Keratinocyte (primary cell): ENCODE measurements at regions not wholly inside any gene's neighbourhood (a gene's known extent, or its start where the extent isn't known, plus 50 kb on each side); places are given as distances from the start of the nearest gene placed in this dataset.
A peak's percentile ranks its signal among the peaks of the same experiment; 100 is the strongest.

Experiments
- DNase-seq: peaks from one replicate; pipeline ENCODE4 v3.0.0-alpha.2; 2011; ENCODE audit warnings: low read depth, missing footprints, low spot score
- FAIRE-seq: peaks from 2 replicates; lab custom pipeline; 2011; peaks lifted over from hg19 to GRCh38; lab: Jason Lieb, UNC
- H2AFZ ChIP-seq: 2 replicates; pipeline ENCODE4 v1.6.0; 2012; ENCODE audit warnings: low read length, control low read depth, inconsistent platforms; ENCODE audit not compliant: control insufficient read depth
- H3K27ac ChIP-seq: 2 replicates; pipeline ENCODE4 v1.5.1; 2011; ENCODE audit warnings: low read length; ENCODE audit not compliant: control insufficient read depth, insufficient read depth
- H3K27me3 ChIP-seq: 3 replicates; pipeline ENCODE4 v1.6.0; 2011; ENCODE audit warnings: low read length; ENCODE audit not compliant: control insufficient read depth, insufficient read depth; ENCODE audit errors: extremely low read depth
- H3K36me3 ChIP-seq, 2 experiments: 2 replicates in 1 of 2; 3 replicates in 1 of 2; pipeline ENCODE4 v1.5.1; 2011; ENCODE audit warnings: low read length in 2 of 2, mild to moderate bottlenecking in 1 of 2; ENCODE audit not compliant: control insufficient read depth in 2 of 2, insufficient read depth in 2 of 2; ENCODE audit errors: extremely low read depth in 1 of 2
- H3K4me1 ChIP-seq: 3 replicates; pipeline ENCODE4 v1.5.1; 2011; ENCODE audit warnings: low read length; ENCODE audit not compliant: control insufficient read depth, insufficient read depth; ENCODE audit errors: extremely low read depth
- H3K4me2 ChIP-seq: 3 replicates; pipeline ENCODE4 v1.6.0; 2011; ENCODE audit warnings: low read depth, low read length; ENCODE audit not compliant: control insufficient read depth, insufficient read depth; ENCODE audit errors: extremely low read depth
- H3K4me3 ChIP-seq, 3 experiments: fragments of 200-600 bp in 1 of 3; sonication (generic) in 1 of 3; 2 replicates in 2 of 3; 3 replicates in 1 of 3; pipeline ENCODE4 v1.5.1; 2011 to 2016; ENCODE audit warnings: low read length in 3 of 3, mild to moderate bottlenecking in 3 of 3, control low read depth in 2 of 3, inconsistent platforms in 1 of 3, low read depth in 1 of 3, mixed read lengths in 1 of 3, mixed run types in 1 of 3, moderate library complexity in 1 of 3; ENCODE audit not compliant: control insufficient read depth in 2 of 3, insufficient read depth in 2 of 3; ENCODE audit errors: extremely low read depth in 1 of 3
- H3K79me2 ChIP-seq: 2 replicates; pipeline ENCODE4 v1.6.0; 2012; ENCODE audit warnings: low read length; ENCODE audit not compliant: control insufficient read depth, insufficient read depth
- H3K9ac ChIP-seq: 3 replicates; pipeline ENCODE4 v1.6.0; 2011; ENCODE audit warnings: low read length; ENCODE audit not compliant: control insufficient read depth, insufficient read depth; ENCODE audit errors: extremely low read depth
- H3K9me1 ChIP-seq: 3 replicates; pipeline ENCODE4 v1.6.0; 2011; ENCODE audit warnings: low read length; ENCODE audit not compliant: control insufficient read depth, insufficient read depth; ENCODE audit errors: extremely low read depth
- H3K9me3 ChIP-seq: 2 replicates; pipeline ENCODE4 v1.5.1; 2012; ENCODE audit warnings: low read depth, low read length; ENCODE audit not compliant: control insufficient read depth
- H4K20me1 ChIP-seq: 3 replicates; pipeline ENCODE4 v1.6.0; 2011; ENCODE audit warnings: low read length; ENCODE audit not compliant: control insufficient read depth, insufficient read depth; ENCODE audit errors: extremely low read depth
- CTCF ChIP-seq, 3 experiments: IDR thresholded peaks in 1 of 3; conservative IDR thresholded peaks in 1 of 3; optimal IDR thresholded peaks in 1 of 3; 2 replicates in 2 of 3; 3 replicates in 1 of 3; pipeline versions ENCODE3 to v1.5.1; 2011; ENCODE audit warnings: low read length in 3 of 3, mild to moderate bottlenecking in 3 of 3, moderate library complexity in 2 of 3, control low read depth in 1 of 3, inconsistent platforms in 1 of 3; ENCODE audit not compliant: insufficient read depth in 2 of 3; ENCODE audit errors: extremely low read depth in 1 of 3
- EZH2 ChIP-seq: IDR thresholded peaks from one replicate; pipeline ENCODE4 v1.6.1; 2012; ENCODE audit warnings: inconsistent platforms, mild to moderate bottlenecking, low read length, moderate library complexity
- dilution Hi-C: fragments of 300-500 bp; cut with MboI; formaldehyde crosslinking; loops from one replicate; pipeline ENCODE4 v1.7.0; 2020; ENCODE audit warnings: low sequenced_read_pairs; ENCODE audit not compliant: extremely low pct_ligation_motif_present

GRCh38 chr20:55058938-55059337 is 583.5 kb downstream of the DOK5 start:
- Histone ChIP-seq H2AFZ (no peak overlapping the region), H3K4me3 (no peak overlapping the region), H3K9me3 (no peaks in the 10 kb centered on the region), H3K4me1 (peaks cover 10% of the 10 kb centered on the region), H3K27ac (no peak overlapping the region), H3K36me3 (no peaks in the 10 kb centered on the region), H3K9ac (no peak overlapping the region), H3K4me2 (no peak overlapping the region), H3K79me2 (no peaks in the 10 kb centered on the region), H3K27me3 (no peaks in the 10 kb centered on the region), H4K20me1 (no peaks in the 10 kb centered on the region), H3K9me1 (no peaks in the 10 kb centered on the region)
- dilution Hi-C loops = no loop called here
- no peak for FAIRE-seq
- no peak for TF ChIP-seq EZH2
- no peak for TF ChIP-seq CTCF (optimal IDR thresholded peaks at IDR 0.05 in 1 of 3, IDR thresholded peaks at IDR 0.05 in 1 of 3, conservative IDR thresholded peaks at IDR 0.05 in 1 of 3; ENCODE audit: extremely low read depth in 1 of 3, insufficient read depth in 2 of 3, low read length in 3 of 3)
- no peak for DNase-seq

- Histone ChIP-seq H3K4me2 (no peak overlapping the region), H3K9ac (no peak overlapping the region), H3K9me3 (no peaks in the 10 kb centered on the region), H3K4me1 (peaks cover 10% of the 10 kb centered on the region), H3K79me2 (no peaks in the 10 kb centered on the region), H2AFZ (no peak overlapping the region), H4K20me1 (no peaks in the 10 kb centered on the region), H3K4me3 (no peak overlapping the region), H3K27ac (no peak overlapping the region), H3K27me3 (no peaks in the 10 kb centered on the region), H3K36me3 (no peaks in the 10 kb centered on the region), H3K9me1 (no peaks in the 10 kb centered on the region)
- TF ChIP-seq CTCF (optimal IDR thresholded peaks at IDR 0.05 in 1 of 3, IDR thresholded peaks at IDR 0.05 in 1 of 3, conservative IDR thresholded peaks at IDR 0.05 in 1 of 3; ENCODE audit: extremely low read depth in 1 of 3, insufficient read depth in 2 of 3, low read length in 3 of 3) (peak; percentile 61 to 74 (median 61)), EZH2 (no peak)
- DNase-seq = no peak
- peak; percentile 41 for FAIRE-seq
- dilution Hi-C loops = no loop called here
These were observed 582.5 kb downstream of the DOK5 start for GRCh38 chr20:55057779-55058415.
